H1 (cell line): ENCODE measurements at regions not wholly inside any gene's neighbourhood (a gene's known extent, or its start where the extent isn't known, plus 50 kb on each side); places are given as distances from the start of the nearest gene placed in this dataset.

ENCODE experiments used
- CTCF ChIA-PET: fragments of 300-600 bp; sonication (Branson Sonifier 250); formaldehyde crosslinking; loops from one replicate; lab custom pipeline; 2021; ENCODE audit not compliant: partially characterized antibody; lab: Charles Lee
- POLR2A ChIA-PET: fragments of 300-600 bp; sonication (Branson Sonifier 250); formaldehyde crosslinking; loops from one replicate; lab custom pipeline; 2021; ENCODE audit warnings: inconsistent platforms; ENCODE audit not compliant: partially characterized antibody; lab: Charles Lee
- DNase-seq, 2 experiments: peaks; one replicate each; pipeline versions ENCODE4 v3.0.0 to v3.0.0-alpha.2; 2010 to 2022; ENCODE audit warnings: low spot score in 2 of 2, low read depth in 1 of 2, mixed read lengths in 1 of 2
- FAIRE-seq: peaks from 2 replicates; lab custom pipeline; 2011; peaks lifted over from hg19 to GRCh38; lab: Jason Lieb, UNC
- H2AFZ ChIP-seq: 2 replicates; pipeline ENCODE4 v1.8.1; 2012; ENCODE audit warnings: low read length, inconsistent platforms
- H2AK5ac ChIP-seq: 2 replicates; pipeline ENCODE4 v1.6.1; 2013; ENCODE audit warnings: low read depth, low read length
- H2BK120ac ChIP-seq: replicated peaks from 2 replicates; pipeline ENCODE3; 2013; ENCODE audit warnings: low read depth, low read length, inconsistent platforms
- H2BK12ac ChIP-seq: 2 replicates; pipeline ENCODE4 v1.6.1; 2013; ENCODE audit warnings: low read depth, low read length
- H2BK15ac ChIP-seq: 2 replicates; pipeline ENCODE4 v1.6.1; 2013; ENCODE audit warnings: low read length
- H2BK20ac ChIP-seq: 2 replicates; pipeline ENCODE4 v1.6.1; 2013; ENCODE audit warnings: low read length
- H2BK5ac ChIP-seq: 2 replicates; pipeline ENCODE4 v1.6.1; 2013; ENCODE audit warnings: low read depth, low read length
- H3K14ac ChIP-seq: 2 replicates; pipeline ENCODE4 v1.6.1; 2013; ENCODE audit warnings: inconsistent platforms; ENCODE audit not compliant: insufficient read length
- H3K18ac ChIP-seq: 2 replicates; pipeline ENCODE4 v1.6.1; 2013; ENCODE audit warnings: low read length; ENCODE audit errors: extremely low read depth
- H3K23ac ChIP-seq: 2 replicates; pipeline ENCODE4 v1.6.1; 2013; ENCODE audit warnings: inconsistent platforms; ENCODE audit not compliant: insufficient read length
- H3K23me2 ChIP-seq: 2 replicates; pipeline ENCODE4 v1.6.1; 2013; ENCODE audit warnings: low read depth, low read length
- H3K27ac ChIP-seq: 2 replicates; pipeline ENCODE4 v1.6.1; 2011; ENCODE audit warnings: low read depth, low read length, inconsistent platforms
- H3K27me3 ChIP-seq, 4 experiments: replicated peaks in 1 of 4; 1 replicate in 1 of 4; 2 replicates in 3 of 4; pipeline versions ENCODE4 v1.6.1 to v1.8.1; 2011 to 2013; ENCODE audit warnings: low read length in 3 of 4, mild to moderate bottlenecking in 3 of 4, inconsistent platforms in 2 of 4, mixed read lengths in 2 of 4, moderate library complexity in 1 of 4; ENCODE audit not compliant: control insufficient read depth in 3 of 4, insufficient read depth in 3 of 4; ENCODE audit errors: extremely low read depth in 1 of 4
- H3K36me3 ChIP-seq, 4 experiments: 2 replicates each; pipeline versions ENCODE4 v1.6.1 to v1.8.1; 2011 to 2013; ENCODE audit warnings: mild to moderate bottlenecking in 4 of 4, low read length in 3 of 4, moderate library complexity in 2 of 4, control low read depth in 1 of 4, inconsistent platforms in 1 of 4; ENCODE audit not compliant: insufficient read depth in 4 of 4, control insufficient read depth in 2 of 4
- H3K4ac ChIP-seq: replicated peaks from 2 replicates; pipeline ENCODE3; 2013; ENCODE audit warnings: low read length, low read depth, mixed read lengths, inconsistent platforms; ENCODE audit not compliant: insufficient read length
- H3K4me1 ChIP-seq, 4 experiments: replicated peaks in 1 of 4; 1 replicate in 1 of 4; 2 replicates in 3 of 4; pipeline versions ENCODE4 v1.6.1 to v1.8.1; 2011 to 2013; ENCODE audit warnings: low read length in 3 of 4, inconsistent platforms in 2 of 4, mixed read lengths in 1 of 4; ENCODE audit not compliant: insufficient read depth in 4 of 4, control insufficient read depth in 3 of 4
- H3K4me2 ChIP-seq, 2 experiments: 2 replicates each; pipeline versions ENCODE4 v1.6.1 to v1.8.1; 2011 to 2013; ENCODE audit warnings: low read depth in 2 of 2, low read length in 2 of 2, control low read depth in 1 of 2, inconsistent platforms in 1 of 2, mild to moderate bottlenecking in 1 of 2; ENCODE audit not compliant: insufficient read depth in 1 of 2
- H3K4me3 ChIP-seq, 4 experiments: fragments of 200-600, 300-600 bp in 1 of 4; sonication (generic), shearing (Covaris generic), sonication (Bioruptor Twin) in 1 of 4; 2 replicates each; pipeline versions ENCODE4 v1.5.1 to v1.8.1; 2011 to 2016; ENCODE audit warnings: low read length in 4 of 4, low read depth in 3 of 4, control low read depth in 2 of 4, inconsistent platforms in 2 of 4, mild to moderate bottlenecking in 2 of 4, mixed read lengths in 1 of 4, moderate library complexity in 1 of 4; ENCODE audit not compliant: insufficient read depth in 2 of 4; ENCODE audit errors: extremely low read depth in 1 of 4
- H3K56ac ChIP-seq: replicated peaks from 2 replicates; pipeline ENCODE3; 2013; ENCODE audit warnings: low read depth, mild to moderate bottlenecking, mixed read lengths, low read length, inconsistent platforms; ENCODE audit not compliant: insufficient read length
- H3K79me1 ChIP-seq: 2 replicates; pipeline ENCODE4 v1.6.1; 2013; ENCODE audit warnings: low read depth, low read length, control low read depth
- H3K79me2 ChIP-seq, 2 experiments: 2 replicates each; pipeline versions ENCODE4 v1.6.1 to v1.8.1; 2012 to 2013; ENCODE audit warnings: low read length in 2 of 2, mild to moderate bottlenecking in 2 of 2, inconsistent platforms in 1 of 2; ENCODE audit not compliant: insufficient read depth in 2 of 2, control insufficient read depth in 1 of 2
- H3K9ac ChIP-seq, 4 experiments: replicated peaks in 1 of 4; 1 replicate in 1 of 4; 2 replicates in 3 of 4; pipeline versions ENCODE4 v1.6.1 to v1.8.1; 2011 to 2013; ENCODE audit warnings: low read depth in 3 of 4, low read length in 3 of 4, control low read depth in 2 of 4, mild to moderate bottlenecking in 2 of 4, moderate library complexity in 2 of 4, inconsistent platforms in 1 of 4; ENCODE audit errors: extremely low read depth in 1 of 4
- H3K9me3 ChIP-seq, 2 experiments: 2 replicates each; pipeline versions ENCODE4 v1.6.1 to v1.8.1; 2012 to 2013; ENCODE audit warnings: mild to moderate bottlenecking in 2 of 2, moderate library complexity in 2 of 2, control low read depth in 1 of 2, inconsistent platforms in 1 of 2, low read depth in 1 of 2, low read length in 1 of 2, mixed read lengths in 1 of 2; ENCODE audit not compliant: insufficient read depth in 2 of 2
- H4K20me1 ChIP-seq, 2 experiments: replicated peaks in 1 of 2; 2 replicates each; pipeline versions ENCODE3 to v1.8.1; 2011 to 2013; ENCODE audit warnings: inconsistent platforms in 2 of 2, low read length in 2 of 2, mild to moderate bottlenecking in 1 of 2; ENCODE audit not compliant: insufficient read depth in 2 of 2, control insufficient read depth in 1 of 2
- H4K5ac ChIP-seq: 2 replicates; pipeline ENCODE4 v1.6.1; 2013; ENCODE audit warnings: low read length, low read depth, mixed read lengths, inconsistent platforms; ENCODE audit not compliant: insufficient read length
- H4K8ac ChIP-seq: 2 replicates; pipeline ENCODE4 v1.8.0; 2013; ENCODE audit warnings: mild to moderate bottlenecking, moderate library complexity, low read length, inconsistent platforms; ENCODE audit not compliant: insufficient read depth; ENCODE audit errors: extremely low read depth
- H4K91ac ChIP-seq: replicated peaks from 2 replicates; pipeline ENCODE3; 2013; ENCODE audit warnings: low read length, mixed read lengths, inconsistent platforms; ENCODE audit not compliant: insufficient read length
- CHD1 ChIP-seq: IDR thresholded peaks from 2 replicates; pipeline ENCODE4 v1.6.1; 2012; ENCODE audit warnings: low read depth, low read length, improper control_type of control experiment
- EP300 ChIP-seq, 2 experiments: IDR thresholded peaks; 1 replicate in 1 of 2; 2 replicates in 1 of 2; pipeline ENCODE4 v1.6.1; 2011 to 2012; ENCODE audit warnings: low read depth in 2 of 2, low read length in 2 of 2, mild to moderate bottlenecking in 2 of 2, borderline replicate concordance in 1 of 2, inconsistent platforms in 1 of 2, moderate library complexity in 1 of 2
- RAD21 ChIP-seq, 2 experiments: IDR thresholded peaks in 1 of 2; conservative IDR thresholded peaks in 1 of 2; 2 replicates each; pipeline ENCODE4 v1.6.1; 2011; ENCODE audit warnings: low read depth in 2 of 2, low read length in 2 of 2, improper control_type of control experiment in 1 of 2, inconsistent platforms in 1 of 2, mild to moderate bottlenecking in 1 of 2, moderate library complexity in 1 of 2
- ZNF274 ChIP-seq: IDR thresholded peaks from 2 replicates; pipeline ENCODE4 v1.7.0; 2012; ENCODE audit warnings: low read length, borderline replicate concordance; ENCODE audit errors: extremely low read depth
- WGBS, 2 experiments: shearing (Covaris generic) in 1 of 2; methylation state at CpG; one replicate each; pipeline versions ENCODE4 v1.1.6 to v1.1.7; 2013 to 2015; ENCODE audit warnings: low lambda C conversion rate in 2 of 2, mixed read lengths in 2 of 2, inconsistent platforms in 1 of 2, low coverage in 1 of 2, missing lambda C conversion rate in 1 of 2; ENCODE audit not compliant: insufficient replicate concordance in 2 of 2, insufficient coverage in 1 of 2, insufficient read length in 1 of 2; ENCODE audit errors: extremely low coverage in 1 of 2, missing lambda C conversion rate in 1 of 2; 5-methylcytosine and 5-hydroxymethylcytosine counted together
- TF ChIP-seq, protein P1 (sequence below): IDR thresholded peaks from 2 replicates; pipeline ENCODE4 v1.6.1; 2012; ENCODE audit warnings: inconsistent platforms

DNA sequence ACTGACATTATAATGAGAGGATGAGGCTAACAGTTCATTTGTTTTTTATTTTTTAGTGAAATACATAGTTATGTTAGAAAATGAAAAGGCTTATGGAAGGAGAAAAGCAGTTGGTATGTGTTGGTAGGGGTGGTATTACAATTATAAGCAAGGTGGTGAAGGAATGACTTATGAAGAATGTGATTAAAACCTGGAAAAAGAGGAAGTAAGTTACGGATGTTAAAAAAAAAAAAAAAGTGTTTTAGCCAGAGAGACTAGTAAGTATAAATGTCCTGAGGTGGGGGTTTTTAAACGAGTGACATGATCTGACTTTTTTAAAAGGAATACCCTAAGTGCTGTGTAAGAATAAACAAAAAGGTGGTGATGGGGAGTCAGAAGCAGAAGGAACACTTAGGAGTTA, 206.8 kb downstream of the IL15 start:
- H3K79me1 ChIP-seq = no peaks in the 10 kb centered on the region
- no peak overlapping the region for H2BK120ac ChIP-seq
- no peak overlapping the region for H2BK5ac ChIP-seq
- H3K23me2 ChIP-seq = no peaks in the 10 kb centered on the region
- H3K18ac ChIP-seq = no peak overlapping the region
- H3K4me1 ChIP-seq = no peaks in the 10 kb centered on the region
- no peak overlapping the region for H3K4me2 ChIP-seq
- no peak for FAIRE-seq
- no peak overlapping the region for H3K56ac ChIP-seq
- no peaks in the 10 kb centered on the region for H3K36me3 ChIP-seq
- no peak overlapping the region for H3K14ac ChIP-seq
- no peak overlapping the region for H2BK12ac ChIP-seq
- H2AFZ ChIP-seq = no peak overlapping the region
- H3K27ac ChIP-seq = no peak overlapping the region
- no peak overlapping the region for H2BK20ac ChIP-seq
- POLR2A ChIA-PET = no interaction called here
- no peaks in the 10 kb centered on the region for H3K79me2 ChIP-seq
- 98% methylated on average over 2 of the region's 2 CpGs; no CpG with 5 or more reads in 1 of the 2 experiments for WGBS, 2 experiments
- no peak overlapping the region for H2BK15ac ChIP-seq
- H4K8ac ChIP-seq = no peak overlapping the region
- no peak overlapping the region for H3K9ac ChIP-seq
- no peak overlapping the region for H3K4ac ChIP-seq
- DNase-seq = no peak
- TF ChIP-seq EP300 (IDR thresholded peaks at IDR 0.05; ENCODE audit: borderline replicate concordance in 1 of 2, low read depth in 2 of 2, low read length in 2 of 2) (no peak), CHD1 (no peak), RAD21 (IDR thresholded peaks at IDR 0.05 in 1 of 2, conservative IDR thresholded peaks at IDR 0.05 in 1 of 2; ENCODE audit: low read depth in 2 of 2, low read length in 2 of 2) (no peak), ZNF274 (no peak)
- TF ChIP-seq, protein P1, sequence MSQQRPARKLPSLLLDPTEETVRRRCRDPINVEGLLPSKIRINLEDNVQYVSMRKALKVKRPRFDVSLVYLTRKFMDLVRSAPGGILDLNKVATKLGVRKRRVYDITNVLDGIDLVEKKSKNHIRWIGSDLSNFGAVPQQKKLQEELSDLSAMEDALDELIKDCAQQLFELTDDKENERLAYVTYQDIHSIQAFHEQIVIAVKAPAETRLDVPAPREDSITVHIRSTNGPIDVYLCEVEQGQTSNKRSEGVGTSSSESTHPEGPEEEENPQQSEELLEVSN = no peak
- no peak overlapping the region for H4K91ac ChIP-seq
- no peak overlapping the region for H2AK5ac ChIP-seq
- no peak overlapping the region for H3K4me3 ChIP-seq
- no peaks in the 10 kb centered on the region for H3K27me3 ChIP-seq
- CTCF ChIA-PET = no interaction called here
- H3K9me3 ChIP-seq = no peaks in the 10 kb centered on the region
- H3K23ac ChIP-seq = no peak overlapping the region
- H4K20me1 ChIP-seq = no peaks in the 10 kb centered on the region
- H4K5ac ChIP-seq = no peak overlapping the region
